GM18907 (cell line): ENCODE measurements at regions not wholly inside any gene's neighbourhood (a gene's known extent, or its start where the extent isn't known, plus 50 kb on each side); places are given as distances from the start of the nearest gene placed in this dataset.

Source experiments
- ATAC-seq: cut with Tn5 transposase; IDR thresholded peaks from one replicate; pipeline ENCODE4 v1.9.1; 2021; ENCODE audit warnings: mild to moderate bottlenecking, moderate library complexity; ENCODE audit not compliant: unreplicated experiment

DNA sequence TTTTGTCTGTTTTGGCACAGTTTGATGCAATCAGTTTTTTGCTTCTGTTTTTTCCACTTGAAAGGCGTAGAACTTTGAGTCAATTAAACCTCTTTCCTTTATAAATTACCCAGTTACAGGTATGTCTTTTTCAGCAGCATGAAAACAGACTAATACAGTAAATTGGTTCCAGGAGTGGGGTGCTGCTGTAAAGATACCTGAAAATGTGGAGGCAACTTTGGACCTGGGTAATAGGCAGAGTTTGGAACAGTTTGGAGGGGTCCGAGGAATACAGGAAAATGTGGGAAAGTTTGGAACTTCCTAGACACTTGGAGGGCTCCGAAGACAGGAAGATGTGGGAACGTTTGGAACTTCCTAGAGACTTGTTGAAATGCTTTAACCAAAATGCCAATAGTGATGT, 2022.2 kb downstream of the MAT2B start:
- no peak for ATAC-seq

DNA sequence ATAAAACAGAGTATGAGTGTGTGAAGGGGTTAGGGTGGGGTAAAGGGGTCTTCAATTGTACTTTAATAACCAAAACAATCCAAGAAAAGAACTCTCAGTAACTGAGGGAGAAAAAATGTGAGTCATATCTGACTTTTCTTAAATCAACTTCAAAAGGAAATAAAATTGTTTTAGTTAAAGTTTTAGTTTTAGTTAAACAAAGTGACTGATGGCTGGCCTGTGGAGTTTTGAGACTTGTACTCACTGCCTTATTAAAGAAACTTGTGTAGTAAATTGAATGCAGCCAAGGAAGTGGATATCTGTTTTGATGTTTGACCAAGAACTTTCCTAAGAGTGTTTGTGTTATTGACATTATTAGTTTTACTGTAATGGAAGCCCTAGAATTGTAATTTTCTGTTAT, 2032.6 kb downstream of the MAT2B start:
- no peak for ATAC-seq

DNA sequence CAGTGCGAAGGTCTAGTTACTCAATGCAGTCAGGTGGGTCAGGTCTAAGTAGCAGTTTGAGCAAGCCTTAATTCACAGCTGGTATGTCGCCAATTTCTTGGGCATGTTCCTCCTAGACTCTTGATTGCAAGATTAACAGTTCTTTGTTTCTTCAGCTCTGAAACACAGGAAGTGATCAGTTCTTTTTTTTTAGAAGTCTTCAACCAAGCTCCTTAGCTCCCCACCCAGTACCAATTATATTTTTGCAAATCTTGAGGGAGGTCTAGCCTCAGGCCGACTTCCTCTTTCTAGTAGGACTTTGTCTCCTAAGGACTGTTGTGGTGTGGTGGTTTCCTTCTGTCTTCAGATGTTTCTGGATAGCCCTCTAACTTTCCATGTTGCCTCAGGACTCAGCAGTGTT, 2054.2 kb downstream of the MAT2B start:
- no peak for ATAC-seq

GRCh38 chr5:165560648-165561047, 2055.2 kb downstream of the MAT2B start:
- ATAC-seq = no peak

- ATAC-seq = no peak
Observed at GRCh38 chr5:165565911-165566310, 2060.5 kb downstream of the MAT2B start.

DNA sequence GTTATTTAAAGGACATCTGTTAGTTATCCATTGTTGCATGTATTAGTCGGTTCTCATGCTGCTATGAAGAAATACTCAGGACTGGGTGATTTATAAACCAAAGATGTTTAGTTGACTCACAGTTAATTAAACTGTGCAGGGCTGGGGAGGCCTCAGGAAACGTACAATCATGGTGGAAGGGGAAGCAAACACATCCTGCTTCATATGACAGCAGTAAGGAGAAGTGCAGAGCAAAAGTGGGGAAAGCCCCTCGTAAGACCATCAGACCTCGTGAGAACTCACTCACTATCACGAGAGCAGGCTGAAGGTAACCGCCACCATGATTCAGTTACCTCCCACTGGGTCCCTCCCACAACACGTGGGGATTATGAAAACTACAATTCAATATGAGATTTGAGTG, 2064.1 kb downstream of the MAT2B start:
- ATAC-seq = no peak

GRCh38 chr5:165573445-165573844, 2068.0 kb downstream of the MAT2B start:
- ATAC-seq = no peak

GRCh38 chr5:165574100-165574499, 2068.7 kb downstream of the MAT2B start:
- no peak for ATAC-seq

GRCh38 chr5:165576678-165577275, 2071.4 kb downstream of the MAT2B start:
- no peak for ATAC-seq

GRCh38 chr5:165579911-165580310, 2074.5 kb downstream of the MAT2B start:
- no peak for ATAC-seq

DNA sequence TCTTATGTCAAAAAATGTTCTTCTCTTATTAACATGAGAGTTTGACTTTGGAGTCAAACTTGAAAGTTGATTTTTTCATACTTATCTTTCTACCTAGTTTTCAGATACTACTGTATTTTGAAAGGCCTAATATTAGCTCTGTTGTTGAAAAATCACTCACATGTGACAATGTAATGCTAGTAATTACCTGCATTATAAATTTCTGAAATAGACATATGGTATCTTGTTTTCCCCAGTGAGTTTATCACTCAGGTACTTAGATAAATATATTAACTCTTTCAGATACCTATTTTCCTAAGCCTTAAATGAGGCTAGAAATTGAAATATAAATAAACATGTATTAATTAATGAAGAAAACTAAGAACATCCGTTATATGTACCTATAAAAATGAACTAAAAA, 2089.3 kb downstream of the MAT2B start:
- ATAC-seq = no peak

DNA sequence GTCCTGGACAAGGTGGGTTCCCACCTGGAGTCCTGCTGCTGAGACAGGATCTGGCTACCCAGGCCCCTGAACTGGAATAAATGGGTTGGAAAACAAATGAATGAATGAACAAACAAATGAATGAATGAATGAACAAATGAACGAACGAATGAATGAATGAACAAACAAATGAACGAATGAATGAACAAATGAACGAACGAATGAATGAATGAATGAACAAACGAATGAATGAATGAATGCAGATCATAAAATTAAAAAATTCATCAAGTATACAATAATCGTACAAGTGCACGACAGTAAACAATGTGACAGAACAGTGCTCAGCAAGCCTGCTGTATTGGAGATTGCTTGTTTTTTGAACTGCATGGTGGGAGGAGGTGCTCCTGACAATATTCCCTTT, 2097.1 kb downstream of the MAT2B start:
- ATAC-seq = no peak

DNA sequence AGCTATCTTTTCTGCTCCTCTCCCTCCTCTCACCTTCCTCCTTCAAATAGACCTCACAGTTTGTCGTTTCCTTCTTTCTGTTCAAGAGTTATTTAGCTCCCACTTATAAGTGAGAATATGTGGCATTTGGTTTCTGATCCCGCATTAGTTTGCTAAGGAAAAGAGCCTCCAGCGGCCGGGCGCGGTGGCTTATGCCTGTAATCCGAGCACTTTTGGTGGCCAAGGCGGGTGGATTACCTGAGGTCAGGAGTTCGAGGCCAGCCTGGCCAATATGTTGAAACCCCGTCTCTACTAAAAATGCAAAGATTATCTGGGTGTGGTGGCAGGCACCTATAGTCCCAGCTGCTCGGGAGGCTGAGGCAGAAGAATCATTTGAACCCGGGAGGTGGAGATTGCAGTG, 2101.6 kb downstream of the MAT2B start:
- no peak for ATAC-seq

DNA sequence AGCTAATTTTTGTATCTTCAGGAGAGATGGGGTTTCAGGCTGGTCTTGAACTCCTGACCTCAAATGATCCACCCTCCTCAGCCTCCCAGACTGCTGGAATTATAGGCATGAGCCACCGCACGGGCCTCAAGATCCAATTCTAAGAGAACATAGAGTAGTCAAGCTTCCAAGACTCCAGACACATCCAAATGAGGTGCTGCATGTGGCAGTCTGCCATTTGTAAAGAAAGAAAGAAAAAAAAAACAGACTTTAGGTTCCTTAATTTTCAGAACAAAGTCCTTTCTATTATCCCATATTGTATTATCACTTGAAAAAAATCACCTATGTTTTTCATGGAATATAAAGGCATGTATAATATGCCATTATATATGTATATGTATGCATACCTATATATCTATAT, 2104.5 kb downstream of the MAT2B start:
- no peak for ATAC-seq

GRCh38 chr5:165616490-165617405, 2111.3 kb downstream of the MAT2B start:
- ATAC-seq = no peak

- ATAC-seq = no peak
Observed at GRCh38 chr5:165617491-165617890, 2112.1 kb downstream of the MAT2B start.

DNA sequence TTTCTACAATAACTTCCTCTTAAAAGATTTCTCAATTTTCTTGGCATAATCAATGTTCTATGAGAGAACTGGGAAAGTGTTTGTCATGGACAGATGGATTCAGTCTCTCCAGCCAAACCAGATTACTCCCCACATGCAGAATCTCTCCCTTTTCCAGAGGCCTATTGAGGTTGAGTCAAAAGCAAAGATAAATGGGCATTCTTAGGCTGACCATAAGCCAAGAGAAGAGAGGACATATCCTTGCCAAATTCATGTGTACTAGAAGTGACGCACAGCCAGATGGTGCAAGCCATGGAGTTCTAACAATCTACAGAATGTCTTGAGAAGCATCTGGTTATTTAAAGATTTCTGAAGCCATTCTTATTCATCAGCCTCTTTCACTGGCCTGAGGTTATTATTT, 2115.0 kb downstream of the MAT2B start:
- no peak for ATAC-seq

GRCh38 chr5:165622864-165623536, 2117.6 kb downstream of the MAT2B start:
- no peak for ATAC-seq

GRCh38 chr5:165624166-165624946, 2118.9 kb downstream of the MAT2B start:
- ATAC-seq = no peak

DNA sequence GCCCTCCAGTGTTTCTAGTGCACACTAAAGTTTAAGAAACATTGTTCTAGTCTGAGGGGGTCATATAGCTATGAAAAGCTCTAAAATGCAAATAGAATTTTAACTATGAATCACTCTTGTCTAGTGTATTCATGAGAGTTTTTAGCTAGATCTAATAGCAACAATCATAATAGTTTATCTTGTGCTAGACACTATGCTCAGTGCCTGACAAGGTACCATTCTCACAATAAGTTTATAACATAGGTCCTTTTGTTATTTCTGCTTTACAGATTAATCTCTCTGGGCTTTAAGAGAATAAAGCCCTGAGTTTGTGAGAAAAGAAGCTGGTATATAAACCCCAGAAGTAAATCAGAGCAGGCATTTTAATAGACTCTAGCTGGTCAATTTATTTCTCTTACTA, 2120.7 kb downstream of the MAT2B start:
- ATAC-seq = no peak

DNA sequence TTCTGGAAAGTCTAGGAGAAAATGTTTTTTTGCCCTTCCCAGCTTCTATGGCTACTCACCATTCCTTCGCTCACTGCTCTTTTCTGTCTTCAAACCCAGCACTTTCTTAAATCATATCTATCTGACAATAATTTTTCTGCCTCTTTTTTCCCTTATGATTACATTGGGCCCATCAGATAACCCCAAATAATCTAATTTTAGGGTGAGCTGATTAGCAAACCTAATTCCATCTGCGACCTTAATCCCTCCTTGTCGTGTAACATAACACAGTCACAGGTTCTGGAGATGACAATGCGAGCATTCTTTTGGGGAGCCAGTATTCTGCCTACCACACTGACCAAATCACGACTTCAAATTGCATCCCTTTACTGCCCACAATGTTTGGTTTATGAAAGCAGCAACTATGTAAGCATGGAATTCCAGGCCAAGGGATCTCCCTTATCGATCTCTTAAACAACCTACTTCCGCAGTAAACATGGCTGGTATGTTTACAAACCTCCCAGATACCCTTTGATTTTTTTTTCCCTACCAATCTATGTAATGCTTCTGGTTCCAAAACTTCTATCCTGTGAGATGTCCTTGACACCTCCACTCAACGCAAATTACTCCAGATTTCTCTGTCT, 2122.2 kb downstream of the MAT2B start:
- ATAC-seq = no peak
